ENCODE measurements at regions not wholly inside any gene's neighbourhood (a gene's known extent, or its start where the extent isn't known, plus 50 kb on each side); places are given as distances from the start of the nearest gene placed in this dataset.

- no peak for TF ChIP-seq CTCF (IDR thresholded peaks at IDR 0.05; ENCODE audit: insufficient read depth, low read depth, low read length)
- TF ChIP-seq EZH2 (IDR thresholded peaks at IDR 0.05; ENCODE audit: insufficient read depth, low read length): no peak
Observed at GRCh38 chr21:34004013-34004938, 69.1 kb upstream of the MRPS6 start.
